ENCODE measurements at regions not wholly inside any gene's neighbourhood (a gene's known extent, or its start where the extent isn't known, plus 50 kb on each side); places are given as distances from the start of the nearest gene placed in this dataset.

- DNase-seq = no peak
Measured at GRCh38 chr1:182292193-182292741, 99.3 kb downstream of the GLUL start.

- DNase-seq = no peak
Measured at GRCh38 chr1:182291584-182292192, 99.9 kb downstream of the GLUL start.

GRCh38 chr1:182288749-182289604, 102.6 kb downstream of the GLUL start:
- DNase-seq = no peak

- DNase-seq = no peak
Measured at GRCh38 chr1:182286761-182287160, 104.8 kb downstream of the GLUL start.

- DNase-seq = no peak
Measured at GRCh38 chr1:182283746-182284544, 107.6 kb downstream of the GLUL start.

GRCh38 chr1:182281541-182281940, 110.0 kb downstream of the GLUL start:
- no peak for DNase-seq

- no peak for DNase-seq
Measured at GRCh38 chr1:182280504-182280900, 111.1 kb downstream of the GLUL start.

GRCh38 chr1:182279724-182280503, 111.7 kb downstream of the GLUL start:
- no peak for DNase-seq

- no peak for DNase-seq
Measured at GRCh38 chr1:182279302-182279701, 112.3 kb downstream of the GLUL start.

GRCh38 chr1:182278144-182279054, 113.2 kb downstream of the GLUL start:
- DNase-seq = no peak

GRCh38 chr1:182275271-182275670, 116.3 kb downstream of the GLUL start:
- no peak for DNase-seq

GRCh38 chr1:182274618-182275017, 117.0 kb downstream of the GLUL start:
- DNase-seq = no peak

- DNase-seq = no peak
Measured at GRCh38 chr1:182270731-182271130, 120.9 kb downstream of the GLUL start.

- DNase-seq = no peak
Measured at GRCh38 chr1:182269097-182269496, 122.5 kb downstream of the GLUL start.

- DNase-seq = no peak
Measured at GRCh38 chr1:182268669-182269068, 122.9 kb downstream of the GLUL start.

GRCh38 chr1:182264185-182264584, 127.4 kb downstream of the GLUL start:
- DNase-seq = no peak

- no peak for DNase-seq
Measured at GRCh38 chr1:182263706-182264105, 127.9 kb downstream of the GLUL start.

GRCh38 chr1:182262425-182262824, 129.2 kb downstream of the GLUL start:
- no peak for DNase-seq

GRCh38 chr1:182261655-182262054, 129.9 kb downstream of the GLUL start:
- no peak for DNase-seq

GRCh38 chr1:182260516-182260915, 131.1 kb downstream of the GLUL start:
- no peak for DNase-seq

- no peak for DNase-seq
Measured at GRCh38 chr1:182259968-182260367, 131.6 kb downstream of the GLUL start.

Data from stimulated activated CD4-positive, alpha-beta T cell treated with anti-CD3 and anti-CD28 coated beads, Interleukin-15, amount 100 ng/mL, for 24 hours (primary cell).